ENCODE measurements at regions not wholly inside any gene's neighbourhood (a gene's known extent, or its start where the extent isn't known, plus 50 kb on each side); places are given as distances from the start of the nearest gene placed in this dataset.

- no peak overlapping the region for H3K27ac ChIP-seq
- H3K4me3 ChIP-seq: no peak overlapping the region
Measured at GRCh38 chr3:31449318-31449717, 83.4 kb upstream of the STT3B start.

DNA sequence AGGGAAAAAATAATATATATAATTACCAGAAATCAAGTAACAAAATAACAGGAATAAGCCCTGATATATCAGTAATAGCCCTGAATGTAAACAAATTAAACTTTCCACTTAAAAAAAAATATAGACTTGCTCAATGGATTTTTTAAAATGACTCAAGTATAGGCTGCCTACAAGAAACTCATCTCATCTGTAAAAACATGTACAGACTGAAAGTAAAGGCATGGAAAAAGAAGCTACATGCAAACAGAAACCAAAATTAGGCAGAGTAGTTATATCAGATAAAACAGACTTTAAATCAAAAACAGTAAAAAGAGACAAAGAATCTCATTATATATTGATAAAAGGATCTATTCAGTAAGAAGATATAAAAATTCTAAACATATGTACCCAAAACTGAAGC lies 82.4 kb upstream of the STT3B start:
- Histone ChIP-seq H3K27ac (no peak overlapping the region), H3K4me3 (no peak overlapping the region)

DNA sequence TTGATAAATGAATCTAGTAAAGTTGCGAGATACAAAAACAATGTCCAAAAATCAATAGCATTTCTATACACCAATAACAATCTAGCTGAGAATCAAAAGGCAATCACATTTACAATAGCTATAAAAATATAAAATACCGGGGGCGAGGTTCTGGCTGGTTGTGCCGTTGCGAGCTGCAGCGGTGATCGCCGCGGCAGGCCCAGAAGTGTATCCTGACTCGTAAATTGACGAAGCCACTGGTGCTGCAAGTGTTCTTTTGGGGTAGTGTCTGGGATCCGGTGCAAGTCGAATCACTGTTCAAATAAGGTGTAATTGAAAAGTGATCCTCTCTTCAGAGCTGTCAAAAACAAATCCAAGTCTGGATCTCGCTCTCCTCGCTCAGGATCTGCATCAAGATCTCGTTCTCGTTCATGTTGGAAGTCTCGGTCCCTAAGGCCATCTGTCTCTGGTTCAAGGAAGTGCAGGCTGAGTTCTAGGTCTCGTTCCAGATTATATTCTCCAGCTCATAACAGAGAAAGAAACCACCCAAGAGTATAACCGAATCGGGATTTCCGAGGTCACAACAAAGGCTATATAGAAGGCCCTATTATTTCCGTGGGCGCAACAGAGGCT lies 80.1 kb upstream of the STT3B start:
- no peak overlapping the region for H3K4me3 ChIP-seq

GRCh38 chr3:31453430-31453829 lies 79.3 kb upstream of the STT3B start:
- Histone ChIP-seq H3K4me3 (no peak overlapping the region), H3K27ac (no peak overlapping the region)

More for the DNA sequence above, 80.1 kb upstream of the STT3B start:
- no peak overlapping the region for H3K27ac ChIP-seq

DNA sequence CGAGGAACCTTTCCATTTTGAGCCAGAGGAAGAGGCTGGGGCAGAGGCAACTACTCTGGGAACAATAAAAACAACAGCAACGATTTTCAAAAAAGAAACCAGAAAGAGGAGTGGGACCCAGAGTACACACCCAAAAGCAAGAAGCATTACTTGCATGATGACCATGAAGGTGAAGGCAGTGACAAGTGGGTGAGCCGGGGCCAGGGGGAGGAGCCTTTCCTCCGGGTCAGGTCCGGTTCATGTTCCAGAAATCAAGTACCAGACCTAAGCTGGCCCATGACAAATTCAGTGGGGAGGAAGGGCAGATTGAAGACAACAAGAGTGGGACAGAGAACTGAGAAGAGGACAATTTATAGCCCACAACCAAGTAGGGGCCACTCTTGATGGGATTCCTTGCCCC lies 77.2 kb upstream of the STT3B start:
- no peak overlapping the region for H3K27ac ChIP-seq
- H3K4me3 ChIP-seq: no peak overlapping the region

DNA sequence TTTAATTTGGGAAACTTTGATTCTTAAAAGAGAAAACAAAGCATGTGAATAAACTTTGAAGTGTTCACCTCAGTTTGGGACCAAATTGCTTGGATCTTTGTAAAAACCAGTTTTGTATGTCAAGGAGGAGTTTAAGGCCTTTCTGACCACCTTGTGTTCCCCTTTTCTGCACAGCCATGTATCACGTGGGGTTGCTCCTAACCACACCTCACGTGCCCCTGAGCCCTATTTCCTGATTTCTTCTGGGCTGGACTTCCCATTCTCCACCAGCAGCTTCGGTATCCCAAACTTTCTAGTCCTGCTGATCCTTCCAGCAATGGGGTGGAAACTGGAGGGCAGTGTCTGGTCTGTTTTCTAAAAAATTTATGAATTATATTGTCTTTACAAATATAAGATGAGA lies 76.4 kb upstream of the STT3B start:
- H3K27ac ChIP-seq: no peak overlapping the region
- H3K4me3 ChIP-seq: no peak overlapping the region

DNA sequence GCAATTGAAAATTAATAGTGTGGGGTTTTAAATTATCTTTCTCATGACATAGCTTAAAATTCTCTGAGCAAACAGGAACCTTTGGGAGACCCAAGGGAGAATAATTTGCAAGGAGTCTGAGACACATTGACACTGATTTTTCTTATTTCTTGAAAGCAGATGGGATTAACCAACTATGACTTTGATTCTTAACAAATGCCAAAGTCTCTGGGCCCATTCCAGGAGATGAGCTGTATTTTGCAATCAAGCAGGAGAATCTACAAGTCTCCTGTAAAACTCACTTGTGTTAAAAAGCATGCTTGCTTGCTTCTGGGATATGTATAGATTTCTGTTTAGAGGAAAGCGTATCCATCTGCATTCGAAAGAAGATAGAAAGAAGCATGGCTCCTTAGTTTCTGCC lies 71.3 kb upstream of the STT3B start:
- Histone ChIP-seq H3K4me3 (no peak overlapping the region), H3K27ac (peak overlapping the region in 6 of 21 experiments; percentile 8 to 64 (median 41))

GRCh38 chr3:31462050-31462569 lies 70.6 kb upstream of the STT3B start:
- H3K27ac ChIP-seq: peak overlapping the region in 6 of 21 experiments; percentile 8 to 64 (median 41)
- no peak overlapping the region for H3K4me3 ChIP-seq

DNA sequence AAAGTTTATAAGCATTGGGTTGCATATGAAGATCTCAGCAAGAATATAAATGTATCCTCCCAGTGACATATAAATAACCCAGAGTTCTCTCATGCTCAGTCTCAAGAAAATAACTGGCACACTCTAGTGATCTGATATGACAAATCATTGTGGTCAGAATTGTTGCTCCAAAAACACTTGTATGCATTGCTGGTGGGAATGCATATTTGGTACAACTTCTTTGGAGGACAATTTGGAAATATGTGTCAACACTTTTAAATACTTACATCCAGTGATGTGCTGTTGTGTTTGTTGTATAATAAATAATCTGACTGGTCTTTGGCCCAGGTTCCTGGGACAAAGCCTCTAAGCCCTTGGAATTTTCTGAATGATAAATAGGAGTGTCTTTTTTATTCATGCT lies 66.7 kb upstream of the STT3B start:
- Histone ChIP-seq H3K4me3 (no peak overlapping the region), H3K27ac (no peak overlapping the region)

DNA sequence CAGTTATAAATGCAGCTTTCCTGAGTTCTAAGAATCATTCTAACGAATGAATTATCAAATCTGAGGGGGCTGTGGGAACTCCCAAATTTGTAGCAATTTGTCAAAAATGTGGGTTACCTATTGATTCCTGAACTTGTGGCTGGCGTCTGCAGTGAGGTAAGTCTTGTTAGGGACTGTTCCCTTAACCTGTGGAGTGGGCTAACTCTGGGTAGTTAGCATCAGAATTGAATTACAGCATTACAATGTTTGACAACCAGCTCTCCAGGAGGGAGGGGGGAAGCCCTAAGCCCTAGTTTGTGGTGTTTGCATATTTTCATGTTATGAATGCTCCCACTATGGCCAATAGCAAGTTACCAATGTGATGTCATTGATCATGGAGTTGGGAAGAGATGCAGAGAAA lies 65.9 kb upstream of the STT3B start:
- Histone ChIP-seq H3K27ac (no peak overlapping the region), H3K4me3 (no peak overlapping the region)

DNA sequence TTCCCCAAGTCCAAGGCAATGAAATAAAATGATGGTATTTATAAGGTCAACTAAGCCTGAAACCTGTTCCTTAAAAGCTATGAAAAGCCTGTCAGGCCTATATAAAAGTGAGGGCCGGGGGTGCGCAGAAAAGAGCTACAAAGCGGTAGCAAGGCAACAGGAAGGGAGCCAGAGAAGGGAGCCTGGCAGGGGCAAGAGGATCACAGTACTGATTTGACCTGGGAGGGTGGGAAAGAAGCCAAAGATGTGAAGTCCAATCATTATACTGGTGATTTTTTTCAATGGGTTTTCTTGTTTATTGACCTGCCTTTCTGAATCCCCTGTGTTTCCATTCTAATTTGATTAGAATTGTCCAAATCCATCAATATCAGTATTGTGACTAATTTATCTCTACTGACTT lies 64.3 kb upstream of the STT3B start:
- no peak overlapping the region for H3K4me3 ChIP-seq
- no peak overlapping the region for H3K27ac ChIP-seq

- Histone ChIP-seq H3K27ac (no peak overlapping the region), H3K4me3 (no peak overlapping the region)
Measured at GRCh38 chr3:31469385-31469784, 63.3 kb upstream of the STT3B start.

- Histone ChIP-seq H3K27ac (no peak overlapping the region), H3K4me3 (no peak overlapping the region)
Measured at GRCh38 chr3:31472479-31473390, 60.0 kb upstream of the STT3B start.

- Histone ChIP-seq H3K4me3 (no peak overlapping the region), H3K27ac (no peak overlapping the region)
Measured at GRCh38 chr3:31476209-31476608, 56.5 kb upstream of the STT3B start.

DNA sequence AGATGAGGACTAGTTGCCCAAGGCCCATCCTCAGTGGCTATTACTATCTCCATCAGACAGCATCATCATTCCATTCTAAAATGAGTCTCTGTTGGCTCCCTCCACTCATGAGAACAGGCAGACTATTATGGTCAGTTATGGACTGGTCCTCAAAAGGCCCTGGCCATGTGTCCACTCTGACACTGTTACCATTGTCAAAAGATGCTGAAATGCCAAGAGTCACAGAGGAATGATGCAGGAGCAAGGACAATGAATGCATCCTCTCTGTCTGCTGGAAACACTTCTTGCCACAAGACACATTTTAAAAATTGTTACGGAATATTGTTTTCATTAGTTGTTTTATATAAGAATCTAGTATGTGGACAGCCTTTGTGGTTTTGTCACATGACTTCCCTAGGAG lies 53.3 kb upstream of the STT3B start:
- no peak overlapping the region for H3K27ac ChIP-seq
- H3K4me3 ChIP-seq: no peak overlapping the region

DNA sequence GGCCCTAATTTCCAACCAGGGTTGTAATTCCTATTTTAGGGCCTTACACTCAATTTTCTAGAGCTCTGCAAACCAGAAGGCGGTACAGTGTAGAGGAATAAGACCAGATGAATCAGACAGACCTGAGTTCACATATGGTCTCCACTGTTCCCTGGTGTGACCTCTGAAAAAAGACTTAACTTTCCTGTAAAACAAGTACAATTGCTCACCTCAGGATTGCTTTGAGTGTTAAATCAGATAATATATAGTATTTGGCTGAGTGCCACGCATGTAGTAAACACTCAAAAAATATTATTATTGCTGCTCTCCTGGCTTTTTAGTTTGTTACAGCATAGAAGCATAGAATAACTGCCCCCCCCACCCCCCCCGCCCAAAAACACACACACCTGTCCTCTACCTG lies 51.0 kb upstream of the STT3B start:
- no peak overlapping the region for H3K4me3 ChIP-seq
- H3K27ac ChIP-seq: no peak overlapping the region

GRCh38 chr3:31482493-31483200 lies 50.1 kb upstream of the STT3B start:
- no peak overlapping the region for H3K27ac ChIP-seq
- H3K4me3 ChIP-seq: no peak overlapping the region
